Endothelial cell of umbilical vein (primary cell): ENCODE measurements at regions not wholly inside any gene's neighbourhood (a gene's known extent, or its start where the extent isn't known, plus 50 kb on each side); places are given as distances from the start of the nearest gene placed in this dataset.

ENCODE experiments used
- BruUV-seq: library from RNA; stranded (reverse); fragments of 400-500 nt; replicated peaks from 2 replicates; lab custom pipeline; 2021; lab: Mats Ljungman, UMichigan
- CTCF ChIA-PET: fragments of 300-600, 350-600 bp; sonication (Branson Sonifier 250); formaldehyde crosslinking; loops from one replicate; lab custom pipeline; 2021; ENCODE audit warnings: antibody characterized with exemption, inconsistent platforms; lab: Charles Lee
- POLR2A ChIA-PET: fragments of 300-600, 350-600 bp; sonication (Branson Sonifier 250); formaldehyde crosslinking; loops from one replicate; lab custom pipeline; 2021; ENCODE audit warnings: antibody characterized with exemption, inconsistent platforms; lab: Charles Lee
- DNase-seq: peaks from one replicate; pipeline ENCODE4 v3.0.0-alpha.2; 2011; ENCODE audit warnings: low read depth, low spot score
- FAIRE-seq: peaks from 2 replicates; lab custom pipeline; 2011; peaks lifted over from hg19 to GRCh38; lab: Jason Lieb, UNC
- H2AFZ ChIP-seq: 2 replicates; pipeline ENCODE4 v1.6.0; 2012; ENCODE audit warnings: low read depth, low read length, control low read depth, inconsistent platforms
- H3K27ac ChIP-seq: 2 replicates; pipeline ENCODE4 v1.5.1; 2011; ENCODE audit warnings: low read depth, mild to moderate bottlenecking, control low read depth, low read length, moderate library complexity; ENCODE audit not compliant: insufficient read depth
- H3K27me3 ChIP-seq, 2 experiments: 2 replicates each; pipeline versions ENCODE4 v1.6.0 to v1.6.1; 2011; ENCODE audit warnings: low read length in 2 of 2, mixed read lengths in 1 of 2; ENCODE audit not compliant: control insufficient read depth in 2 of 2, insufficient read depth in 2 of 2
- H3K36me3 ChIP-seq, 2 experiments: 2 replicates in 1 of 2; 3 replicates in 1 of 2; pipeline ENCODE4 v1.5.1; 2011; ENCODE audit warnings: low read length in 2 of 2, mild to moderate bottlenecking in 1 of 2, moderate library complexity in 1 of 2; ENCODE audit not compliant: control insufficient read depth in 2 of 2, insufficient read depth in 2 of 2; ENCODE audit errors: extremely low read depth in 1 of 2
- H3K4me1 ChIP-seq: 3 replicates; pipeline ENCODE4 v1.5.1; 2011; ENCODE audit warnings: mild to moderate bottlenecking, low read length; ENCODE audit not compliant: control insufficient read depth, insufficient read depth; ENCODE audit errors: extremely low read depth
- H3K4me2 ChIP-seq: 2 replicates; pipeline ENCODE4 v1.6.1; 2011; ENCODE audit warnings: low read length, control low read depth, mixed read lengths; ENCODE audit not compliant: insufficient read depth
- H3K4me3 ChIP-seq, 3 experiments: fragments of 200-600 bp in 1 of 3; sonication (generic), shearing (Covaris generic) in 1 of 3; replicated peaks in 1 of 3; 2 replicates each; pipeline ENCODE4 v1.5.1; 2011 to 2016; ENCODE audit warnings: control low read depth in 3 of 3, low read length in 3 of 3, mild to moderate bottlenecking in 2 of 3, inconsistent platforms in 1 of 3, low read depth in 1 of 3, moderate library complexity in 1 of 3; ENCODE audit not compliant: insufficient read depth in 1 of 3
- H3K79me2 ChIP-seq: 2 replicates; pipeline ENCODE4 v1.6.0; 2012; ENCODE audit warnings: low read length, inconsistent platforms; ENCODE audit not compliant: control insufficient read depth, insufficient read depth
- H3K9ac ChIP-seq: replicated peaks from 2 replicates; pipeline ENCODE3; 2011; ENCODE audit warnings: low read length, control low read depth; ENCODE audit not compliant: insufficient read depth; ENCODE audit errors: extremely low read depth
- H3K9me1 ChIP-seq: replicated peaks from 3 replicates; pipeline ENCODE4 v1.6.0; 2011; ENCODE audit warnings: mild to moderate bottlenecking, low read length; ENCODE audit not compliant: control insufficient read depth, insufficient read depth; ENCODE audit errors: extremely low read depth
- H3K9me3 ChIP-seq: replicated peaks from 2 replicates; pipeline ENCODE4 v1.5.1; 2012; ENCODE audit warnings: low read length, inconsistent platforms; ENCODE audit not compliant: control insufficient read depth, insufficient read depth
- H4K20me1 ChIP-seq: replicated peaks from 2 replicates; pipeline ENCODE3; 2011; ENCODE audit warnings: mild to moderate bottlenecking, low read length; ENCODE audit not compliant: control insufficient read depth, insufficient read depth; ENCODE audit errors: extremely low read depth
- EZH2 ChIP-seq: IDR thresholded peaks from 2 replicates; pipeline ENCODE4 v1.6.1; 2012; ENCODE audit warnings: borderline replicate concordance, low read depth, mild to moderate bottlenecking, moderate library complexity, low read length, inconsistent platforms; ENCODE audit not compliant: severe bottlenecking
- FOS ChIP-seq: IDR thresholded peaks from 2 replicates; pipeline ENCODE4 v1.6.1; 2011; ENCODE audit warnings: mild to moderate bottlenecking, low read length, moderate library complexity, borderline replicate concordance; ENCODE audit not compliant: insufficient read depth
- GATA2 ChIP-seq: IDR thresholded peaks from 2 replicates; pipeline ENCODE4 v1.7.0; 2011; ENCODE audit warnings: low read depth, mild to moderate bottlenecking, moderate library complexity, mixed read lengths, low read length; ENCODE audit not compliant: insufficient read length, insufficient read depth
- JUN ChIP-seq: IDR thresholded peaks from 2 replicates; pipeline ENCODE4 v1.6.1; 2011; ENCODE audit warnings: borderline replicate concordance, low read depth; ENCODE audit not compliant: insufficient read length, insufficient read depth
- MYC ChIP-seq: IDR thresholded peaks from one replicate; pipeline ENCODE4 v1.6.1; 2011; ENCODE audit warnings: mild to moderate bottlenecking, low read depth, low read length
- POLR2AphosphoS5 ChIP-seq: IDR thresholded peaks from 2 replicates; pipeline ENCODE4 v1.6.1; 2012; ENCODE audit warnings: low read depth, mild to moderate bottlenecking, control low read depth, low read length, moderate library complexity; ENCODE audit not compliant: insufficient read depth
- dilution Hi-C: fragments of 300-500 bp; cut with MboI; formaldehyde crosslinking; loops from one replicate; pipeline ENCODE4 v1.15.0; 2019; ENCODE audit warnings: low sequenced_read_pairs; ENCODE audit not compliant: extremely low pct_ligation_motif_present
- intact Hi-C: fragments of 100-400 bp; cut with micrococcal nuclease; formaldehyde crosslinking; loops from one replicate; pipeline ENCODE4 v1.10.0; 2022
- TF ChIP-seq, protein P1 (sequence below): IDR thresholded peaks from 2 replicates; pipeline ENCODE4 v1.6.1; 2011; ENCODE audit not compliant: insufficient read depth, insufficient read length
- TF ChIP-seq, protein P2 (sequence below), 2 donors: IDR thresholded peaks; 1 replicate in 1 of 2; 2 replicates in 1 of 2; pipeline ENCODE4 v1.5.1; 2011; ENCODE audit warnings: low read length in 2 of 2, mild to moderate bottlenecking in 2 of 2, moderate library complexity in 2 of 2, control low read depth in 1 of 2, inconsistent platforms in 1 of 2, low read depth in 1 of 2; ENCODE audit not compliant: insufficient read depth in 1 of 2; ENCODE audit errors: extremely low read depth in 1 of 2

DNA sequence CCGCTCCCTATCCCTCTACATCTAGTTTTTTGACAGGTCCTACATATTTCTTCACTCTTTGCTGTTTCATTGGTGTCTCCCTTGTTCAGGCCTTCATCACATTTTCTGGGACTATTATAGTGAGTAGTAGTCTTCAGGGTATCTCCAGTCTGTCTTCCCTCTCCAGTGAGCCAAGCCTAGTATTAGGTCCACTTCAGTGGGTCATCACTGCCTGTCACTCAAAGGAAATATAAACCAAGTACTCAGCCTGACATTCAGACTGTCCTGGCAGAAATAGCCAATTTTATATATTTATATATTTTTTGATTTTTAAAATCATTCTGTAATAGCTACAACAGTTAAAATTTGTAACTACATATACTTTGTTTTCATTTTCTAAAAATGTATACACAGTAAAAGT, 137.8 kb downstream of the CYB561 start:
- no peak overlapping the region for H3K4me3 ChIP-seq
- no peak overlapping the region for H3K9ac ChIP-seq
- H4K20me1 ChIP-seq, result no peaks in the 10 kb centered on the region
- intact Hi-C loops, result no loop called here
- H3K9me1 ChIP-seq, result no peaks in the 10 kb centered on the region
- DNase-seq, result no peak
- dilution Hi-C loops, result no loop called here
- ChIA-PET POLR2A (no interaction called here), CTCF (interaction anchor here (0.7 to 1.1 kb wide), 4 partner anchors 15 to 68 kb away, joined by 3 read pairs; no protein-coding TSS in a partner anchor)
- no TSS peak for BruUV-seq
- H3K27ac ChIP-seq, result no peak overlapping the region
- FAIRE-seq, result no peak
- H3K4me1 ChIP-seq, result peaks cover 10% of the 10 kb centered on the region
- H3K27me3 ChIP-seq, result no peaks in the 10 kb centered on the region
- no peaks in the 10 kb centered on the region for H3K79me2 ChIP-seq
- no peaks in the 10 kb centered on the region for H3K36me3 ChIP-seq
- H3K9me3 ChIP-seq, result no peaks in the 10 kb centered on the region
- no peak overlapping the region for H3K4me2 ChIP-seq
- TF ChIP-seq GATA2 (no peak), FOS (no peak), POLR2AphosphoS5 (no peak), EZH2 (no peak), MYC (no peak)
- TF ChIP-seq, protein P1, sequence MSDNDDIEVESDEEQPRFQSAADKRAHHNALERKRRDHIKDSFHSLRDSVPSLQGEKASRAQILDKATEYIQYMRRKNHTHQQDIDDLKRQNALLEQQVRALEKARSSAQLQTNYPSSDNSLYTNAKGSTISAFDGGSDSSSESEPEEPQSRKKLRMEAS, result no peak
- H2AFZ ChIP-seq, result no peak overlapping the region

DNA sequence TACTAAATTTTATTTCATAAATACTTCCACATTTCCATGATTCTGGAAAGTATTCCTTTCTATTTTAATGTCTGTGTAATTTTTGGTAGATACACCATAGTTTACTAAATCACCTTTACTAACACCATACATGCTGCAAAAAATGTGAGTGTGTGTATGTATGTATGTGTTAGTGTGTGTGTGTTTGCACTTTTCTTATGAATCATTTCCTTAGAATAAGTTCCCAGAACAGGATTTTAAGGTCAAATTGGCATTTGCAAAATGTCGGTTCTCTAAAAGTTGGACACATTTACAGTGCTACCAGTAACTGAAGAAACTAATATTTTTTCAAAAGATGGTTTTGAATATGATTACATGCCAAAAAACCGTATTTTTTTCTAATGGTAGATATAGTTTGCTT, 137.1 kb downstream of the CYB561 start:
- DNase-seq, result peak; percentile 85
- peak overlapping the region in 1 of 3 experiments; percentile 23 for H3K4me3 ChIP-seq
- H3K9me3 ChIP-seq, result no peaks in the 10 kb centered on the region
- TF ChIP-seq, protein P1, result no peak
- TF ChIP-seq JUN (peak; percentile 79), FOS (peak; percentile 77)
- TF ChIP-seq, protein P2, sequence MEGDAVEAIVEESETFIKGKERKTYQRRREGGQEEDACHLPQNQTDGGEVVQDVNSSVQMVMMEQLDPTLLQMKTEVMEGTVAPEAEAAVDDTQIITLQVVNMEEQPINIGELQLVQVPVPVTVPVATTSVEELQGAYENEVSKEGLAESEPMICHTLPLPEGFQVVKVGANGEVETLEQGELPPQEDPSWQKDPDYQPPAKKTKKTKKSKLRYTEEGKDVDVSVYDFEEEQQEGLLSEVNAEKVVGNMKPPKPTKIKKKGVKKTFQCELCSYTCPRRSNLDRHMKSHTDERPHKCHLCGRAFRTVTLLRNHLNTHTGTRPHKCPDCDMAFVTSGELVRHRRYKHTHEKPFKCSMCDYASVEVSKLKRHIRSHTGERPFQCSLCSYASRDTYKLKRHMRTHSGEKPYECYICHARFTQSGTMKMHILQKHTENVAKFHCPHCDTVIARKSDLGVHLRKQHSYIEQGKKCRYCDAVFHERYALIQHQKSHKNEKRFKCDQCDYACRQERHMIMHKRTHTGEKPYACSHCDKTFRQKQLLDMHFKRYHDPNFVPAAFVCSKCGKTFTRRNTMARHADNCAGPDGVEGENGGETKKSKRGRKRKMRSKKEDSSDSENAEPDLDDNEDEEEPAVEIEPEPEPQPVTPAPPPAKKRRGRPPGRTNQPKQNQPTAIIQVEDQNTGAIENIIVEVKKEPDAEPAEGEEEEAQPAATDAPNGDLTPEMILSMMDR (IDR thresholded peaks at IDR 0.05; ENCODE audit: extremely low read depth in 1 of 2, insufficient read depth in 1 of 2, low read depth in 1 of 2, low read length in 2 of 2), result no peak
- no peaks in the 10 kb centered on the region for H3K27me3 ChIP-seq
- H3K9me1 ChIP-seq, result no peaks in the 10 kb centered on the region
- no peak overlapping the region for H3K9ac ChIP-seq
- no peak overlapping the region for H2AFZ ChIP-seq
- no peaks in the 10 kb centered on the region for H3K36me3 ChIP-seq
- peak overlapping the region; percentile 78 for H3K4me2 ChIP-seq
- no TSS peak for BruUV-seq
- peaks cover 10% of the 10 kb centered on the region for H3K4me1 ChIP-seq
- dilution Hi-C loops (no loop called here), intact Hi-C loops (no loop called here)
- H3K79me2 ChIP-seq, result no peaks in the 10 kb centered on the region
- no peaks in the 10 kb centered on the region for H4K20me1 ChIP-seq
- POLR2A ChIA-PET, result no interaction called here
- CTCF ChIA-PET, result interaction anchor here (0.7 to 1.1 kb wide), 3 partner anchors 16 to 69 kb away, joined by 3 read pairs; no protein-coding TSS in a partner anchor
- H3K27ac ChIP-seq, result peak overlapping the region; percentile 37
- FAIRE-seq, result peak; percentile 87
